ENCODE measurements at regions not wholly inside any gene's neighbourhood (a gene's known extent, or its start where the extent isn't known, plus 50 kb on each side); places are given as distances from the start of the nearest gene placed in this dataset.

GRCh38 chr1:166605137-166605536 lies 234.1 kb upstream of the POGK start:
- TF ChIP-seq EP300 (IDR thresholded peaks at IDR 0.05; ENCODE audit: low read depth) (no peak), POLR2A (IDR thresholded peaks at IDR 0.05) (no peak), POLR2AphosphoS5 (IDR thresholded peaks at IDR 0.05) (no peak), CTCF (IDR thresholded peaks at IDR 0.05) (no peak)
- Histone ChIP-seq H3K36me3 (no peaks in the 10 kb centered on the region), H3K4me1 (no peaks in the 10 kb centered on the region), H3K9me3 (no peaks in the 10 kb centered on the region), H3K27ac (no peak overlapping the region), H3K27me3 (no peaks in the 10 kb centered on the region), H3K4me3 (no peak overlapping the region)
- DNase-seq = no peak
- WGBS, 2 donors (ENCODE audit: low coverage in 1 of 2) = 67 to 83% methylated on average over 4 to 7 of the region's 7 CpGs
- in situ Hi-C loops (cut with MboI; ENCODE audit: low pct_ligation_motif_present in 1 of 4, low pct_unique_long_range_greater_than_20kb in 1 of 4, low sequenced_read_pairs in 3 of 4) (no loop called here), intact Hi-C loops (cut with DNase I; ENCODE audit: low total_unique reads) (no loop called here)

DNA sequence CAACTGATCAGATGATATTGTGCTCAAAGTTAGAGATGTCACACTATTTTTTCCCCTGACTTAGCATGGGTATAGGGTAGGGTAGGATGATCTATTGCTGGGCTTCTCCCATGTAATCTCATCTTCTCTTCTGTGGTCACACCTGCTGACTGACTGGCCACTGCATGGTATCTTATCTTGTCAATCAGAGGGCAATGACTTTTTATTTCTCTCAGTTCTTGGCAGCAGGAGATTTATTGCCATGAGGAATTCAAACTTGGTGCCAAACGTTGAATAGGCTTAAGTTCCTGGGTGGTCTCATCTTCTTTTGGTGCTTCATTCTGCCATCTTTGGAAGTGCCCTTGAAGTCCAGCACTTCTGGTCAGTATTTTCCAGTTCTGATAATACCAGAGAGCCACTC lies 226.4 kb upstream of the POGK start:
- no peak for DNase-seq
- H3K36me3 ChIP-seq = no peaks in the 10 kb centered on the region
- 15% methylated on average over 1 of the region's 1 CpG; no CpG with 5 or more reads in 1 of the 2 donors for WGBS, 2 donors (ENCODE audit: low coverage in 1 of 2)
- no peak for TF ChIP-seq POLR2AphosphoS5 (IDR thresholded peaks at IDR 0.05)
- TF ChIP-seq POLR2A (IDR thresholded peaks at IDR 0.05) = no peak
- TF ChIP-seq CTCF (IDR thresholded peaks at IDR 0.05) = no peak
- no peak for TF ChIP-seq EP300 (IDR thresholded peaks at IDR 0.05; ENCODE audit: low read depth)
- no peak overlapping the region for H3K4me3 ChIP-seq
- in situ Hi-C loops (cut with MboI; ENCODE audit: low pct_ligation_motif_present in 1 of 4, low pct_unique_long_range_greater_than_20kb in 1 of 4, low sequenced_read_pairs in 3 of 4) (no loop called here), intact Hi-C loops (cut with DNase I; ENCODE audit: low total_unique reads) (no loop called here)
- H3K9me3 ChIP-seq = no peaks in the 10 kb centered on the region
- no peaks in the 10 kb centered on the region for H3K4me1 ChIP-seq
- H3K27me3 ChIP-seq = no peaks in the 10 kb centered on the region
- no peak overlapping the region for H3K27ac ChIP-seq

DNA sequence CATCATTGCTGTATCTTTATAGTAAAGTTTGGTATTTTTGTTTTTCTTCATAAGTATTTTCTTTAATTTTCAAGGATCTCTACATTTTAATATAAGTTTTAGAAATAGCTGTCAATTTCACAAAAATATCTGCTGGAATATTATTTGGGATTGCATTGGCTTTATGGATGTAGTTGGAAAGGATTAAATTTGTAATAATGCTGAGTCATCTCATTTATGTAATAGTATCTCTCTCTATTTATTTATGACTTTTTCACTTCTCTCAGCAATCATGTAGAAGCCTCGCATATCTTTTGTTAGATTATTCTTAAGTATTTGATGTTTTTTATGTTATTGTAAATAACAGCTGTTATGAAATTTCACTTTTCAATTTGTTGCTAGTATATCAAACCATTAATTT lies 223.1 kb upstream of the POGK start:
- Histone ChIP-seq H3K27ac (no peak overlapping the region), H3K4me3 (no peak overlapping the region), H3K27me3 (no peaks in the 10 kb centered on the region), H3K9me3 (no peaks in the 10 kb centered on the region), H3K4me1 (no peaks in the 10 kb centered on the region), H3K36me3 (no peaks in the 10 kb centered on the region)
- no peak for TF ChIP-seq POLR2A (IDR thresholded peaks at IDR 0.05)
- no peak for TF ChIP-seq POLR2AphosphoS5 (IDR thresholded peaks at IDR 0.05)
- no peak for TF ChIP-seq EP300 (IDR thresholded peaks at IDR 0.05; ENCODE audit: low read depth)
- TF ChIP-seq CTCF (IDR thresholded peaks at IDR 0.05) = no peak
- 44 to 67% methylated on average over 1 of the region's 1 CpG for WGBS, 2 donors (ENCODE audit: low coverage in 1 of 2)
- DNase-seq = no peak
- intact Hi-C loops (cut with DNase I; ENCODE audit: low total_unique reads) = no loop called here
- in situ Hi-C loops (cut with MboI; ENCODE audit: low pct_ligation_motif_present in 1 of 4, low pct_unique_long_range_greater_than_20kb in 1 of 4, low sequenced_read_pairs in 3 of 4) = no loop called here

GRCh38 chr1:166626711-166627110 lies 212.6 kb upstream of the POGK start:
- Histone ChIP-seq H3K36me3 (no peaks in the 10 kb centered on the region), H3K9me3 (no peaks in the 10 kb centered on the region), H3K27ac (no peak overlapping the region), H3K4me1 (no peaks in the 10 kb centered on the region), H3K27me3 (no peaks in the 10 kb centered on the region), H3K4me3 (no peak overlapping the region)
- intact Hi-C loops (cut with DNase I; ENCODE audit: low total_unique reads) = no loop called here
- WGBS, 2 donors (ENCODE audit: low coverage in 1 of 2) = 53 to 100% methylated on average over 1 of the region's 1 CpG
- no peak for DNase-seq
- no peak for TF ChIP-seq EP300 (IDR thresholded peaks at IDR 0.05; ENCODE audit: low read depth)
- TF ChIP-seq CTCF (IDR thresholded peaks at IDR 0.05) = no peak
- TF ChIP-seq POLR2AphosphoS5 (IDR thresholded peaks at IDR 0.05) = no peak
- TF ChIP-seq POLR2A (IDR thresholded peaks at IDR 0.05) = no peak
- in situ Hi-C loops (cut with MboI; ENCODE audit: low pct_ligation_motif_present in 1 of 4, low pct_unique_long_range_greater_than_20kb in 1 of 4, low sequenced_read_pairs in 3 of 4) = no loop called here

Measured in transverse colon (tissue), 4 donors.